ENCODE measurements at regions not wholly inside any gene's neighbourhood (a gene's known extent, or its start where the extent isn't known, plus 50 kb on each side); places are given as distances from the start of the nearest gene placed in this dataset.
A peak's percentile ranks its signal among the peaks of the same experiment; 100 is the strongest.

- no peak for DNase-seq (ENCODE audit: low spot score)
- no peak for TF ChIP-seq CTCF (IDR thresholded peaks at IDR 0.05; ENCODE audit: extremely low read depth, insufficient read depth, missing control alignments)
- in situ Hi-C loops (cut with MboI; ENCODE audit: low pct_unique_long_range_greater_than_20kb, low sequenced_read_pairs, unreplicated experiment), result no loop called here
These were observed 249.7 kb upstream of the MCTP2 start for GRCh38 chr15:93981706-93982105.

GRCh38 chr15:93980261-93980911 is 251.0 kb upstream of the MCTP2 start:
- TF ChIP-seq CTCF (IDR thresholded peaks at IDR 0.05; ENCODE audit: extremely low read depth, insufficient read depth, missing control alignments), result no peak
- in situ Hi-C loops (cut with MboI; ENCODE audit: low pct_unique_long_range_greater_than_20kb, low sequenced_read_pairs, unreplicated experiment), result no loop called here
- no peak for DNase-seq (ENCODE audit: low spot score)

DNA sequence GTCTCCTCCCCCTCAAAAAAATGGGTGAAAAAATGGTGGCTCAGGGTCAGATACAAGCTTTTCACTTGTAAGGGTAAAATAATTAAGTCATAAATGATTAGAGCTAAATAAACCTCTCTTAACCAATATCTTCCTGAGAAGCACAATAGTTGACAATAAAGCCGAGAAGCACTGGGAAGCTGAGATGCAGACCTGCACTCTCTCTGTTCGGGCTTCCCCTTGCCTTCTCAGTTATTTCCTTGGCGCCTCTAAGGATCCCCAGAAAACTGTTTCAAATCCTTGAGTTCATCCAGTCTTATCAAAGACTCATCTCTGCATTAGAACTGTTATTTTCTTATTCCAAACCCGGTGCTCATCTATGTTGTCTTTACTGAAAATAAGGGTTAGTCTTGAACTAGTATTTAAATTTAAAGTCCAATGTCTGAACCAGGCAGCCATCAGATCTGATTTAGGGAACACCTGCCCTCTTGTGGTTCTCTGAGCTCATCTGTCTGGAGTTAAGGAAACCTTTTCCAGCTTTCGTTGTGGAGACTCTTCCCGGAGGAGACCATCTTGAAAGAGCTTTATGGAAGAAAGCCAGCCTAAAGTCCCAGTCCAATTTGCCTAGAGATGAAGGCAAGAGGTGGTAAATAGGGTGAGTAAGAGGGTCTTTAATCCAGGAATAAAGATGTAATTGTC is 256.4 kb upstream of the MCTP2 start:
- in situ Hi-C loops (cut with MboI; ENCODE audit: low pct_unique_long_range_greater_than_20kb, low sequenced_read_pairs, unreplicated experiment), result no loop called here
- DNase-seq (ENCODE audit: low spot score), result peak; percentile 2
- peak; percentile 10 for TF ChIP-seq CTCF (IDR thresholded peaks at IDR 0.05; ENCODE audit: extremely low read depth, insufficient read depth, missing control alignments)

DNA sequence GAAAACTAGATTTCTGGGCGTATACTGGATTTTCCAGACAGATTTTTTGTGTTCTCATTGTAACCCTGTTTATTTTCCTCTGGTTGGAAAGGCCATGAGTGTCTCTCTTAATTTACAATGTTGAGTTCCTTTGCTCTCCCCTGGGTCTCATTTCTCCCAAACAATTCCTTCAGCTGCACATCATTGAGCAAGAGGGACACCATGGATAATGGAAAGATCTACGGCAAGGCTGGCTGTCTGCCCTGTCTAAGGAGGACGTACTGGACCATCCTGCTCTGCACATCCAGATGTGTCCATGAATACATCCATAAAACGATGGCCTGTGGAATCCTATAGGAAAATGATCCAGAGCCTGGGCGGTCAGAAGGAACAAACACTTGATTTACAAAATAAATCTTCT is 258.1 kb upstream of the MCTP2 start:
- no peak for DNase-seq (ENCODE audit: low spot score)
- in situ Hi-C loops (cut with MboI; ENCODE audit: low pct_unique_long_range_greater_than_20kb, low sequenced_read_pairs, unreplicated experiment), result no loop called here
- TF ChIP-seq CTCF (IDR thresholded peaks at IDR 0.05; ENCODE audit: extremely low read depth, insufficient read depth, missing control alignments), result no peak

DNA sequence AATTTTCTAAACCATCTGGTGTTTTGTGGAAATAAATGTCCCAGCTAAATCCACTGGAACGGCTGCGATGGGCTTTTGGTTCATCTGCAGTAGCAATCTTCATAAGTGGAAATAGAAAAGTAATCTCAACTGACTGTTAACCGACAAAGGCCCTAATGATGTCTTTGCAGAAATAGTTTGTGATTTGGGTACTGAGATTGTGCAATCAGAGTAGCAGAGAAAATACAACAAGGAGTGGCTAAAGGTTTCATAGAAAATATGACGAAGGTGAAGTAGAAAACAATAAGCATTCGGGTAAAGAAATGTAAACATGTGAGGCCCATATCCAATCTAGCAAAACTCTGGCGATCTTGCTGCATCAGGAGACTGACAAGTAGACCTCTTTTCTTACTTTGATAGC is 262.6 kb upstream of the MCTP2 start:
- DNase-seq (ENCODE audit: low spot score), result no peak
- TF ChIP-seq CTCF (IDR thresholded peaks at IDR 0.05; ENCODE audit: extremely low read depth, insufficient read depth, missing control alignments), result no peak
- in situ Hi-C loops (cut with MboI; ENCODE audit: low pct_unique_long_range_greater_than_20kb, low sequenced_read_pairs, unreplicated experiment), result no loop called here

- TF ChIP-seq CTCF (IDR thresholded peaks at IDR 0.05; ENCODE audit: extremely low read depth, insufficient read depth, missing control alignments), result no peak
- in situ Hi-C loops (cut with MboI; ENCODE audit: low pct_unique_long_range_greater_than_20kb, low sequenced_read_pairs, unreplicated experiment), result no loop called here
These were observed 266.0 kb upstream of the MCTP2 start for GRCh38 chr15:93965304-93965908.

More at GRCh38 chr15:93965304-93965908, 266.0 kb upstream of the MCTP2 start:
- DNase-seq (ENCODE audit: low spot score), result no peak

Measured in GM13977 (cell line).